ENCODE measurements at regions not wholly inside any gene's neighbourhood (a gene's known extent, or its start where the extent isn't known, plus 50 kb on each side); places are given as distances from the start of the nearest gene placed in this dataset.
"Not testable (repeated sequence)": the region's sequence is repeated elsewhere in the genome, so short reads cannot be mapped to it uniquely, and the experiment has no call there.

- DNase-seq (ENCODE audit: low read depth in 2 of 2), result no peak
These were observed 193.0 kb downstream of the FZD1 start for GRCh38 chr7:91457208-91457607.

DNA sequence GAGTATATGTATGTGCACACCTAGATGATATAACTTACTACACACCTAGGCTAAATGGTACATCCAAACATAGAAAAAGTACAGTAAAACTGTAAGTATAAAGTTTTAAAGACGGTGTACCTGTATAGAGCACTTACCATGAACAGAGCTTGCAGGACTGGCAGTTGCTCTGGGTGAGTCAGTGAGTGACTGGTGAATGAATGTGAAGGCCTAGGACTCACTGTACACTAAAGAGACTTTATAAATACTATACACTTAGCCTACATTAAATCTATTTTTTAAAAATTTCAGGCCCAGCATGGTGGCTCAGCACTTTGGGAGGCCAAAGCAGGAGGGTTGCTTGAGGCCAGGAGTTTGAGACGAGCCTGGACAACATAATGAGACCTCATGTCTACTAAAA, 195.3 kb downstream of the FZD1 start:
- no peak for DNase-seq (ENCODE audit: low read depth in 2 of 2)

DNA sequence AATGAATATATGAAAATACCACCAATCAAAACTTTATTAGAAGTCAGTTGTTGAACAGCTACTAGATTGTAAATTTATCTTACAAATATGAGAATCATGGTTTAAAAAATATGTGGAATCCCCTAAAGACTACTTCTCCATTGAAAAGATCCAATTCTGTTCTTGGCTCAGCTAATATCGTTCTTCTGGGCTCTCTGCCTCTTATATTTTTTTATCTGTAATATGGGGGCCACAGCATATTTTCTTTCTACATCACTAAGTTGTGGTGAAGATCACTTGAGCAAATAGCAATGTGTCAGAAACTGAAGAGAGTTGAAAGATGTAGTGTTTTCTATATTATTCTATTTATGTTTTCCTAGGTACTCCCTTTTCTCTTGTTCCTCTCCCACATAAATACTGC, 198.1 kb downstream of the FZD1 start:
- no peak for DNase-seq (ENCODE audit: low read depth in 2 of 2)

GRCh38 chr7:91463330-91463729, 199.1 kb downstream of the FZD1 start:
- DNase-seq (ENCODE audit: low read depth in 2 of 2), result no peak

DNA sequence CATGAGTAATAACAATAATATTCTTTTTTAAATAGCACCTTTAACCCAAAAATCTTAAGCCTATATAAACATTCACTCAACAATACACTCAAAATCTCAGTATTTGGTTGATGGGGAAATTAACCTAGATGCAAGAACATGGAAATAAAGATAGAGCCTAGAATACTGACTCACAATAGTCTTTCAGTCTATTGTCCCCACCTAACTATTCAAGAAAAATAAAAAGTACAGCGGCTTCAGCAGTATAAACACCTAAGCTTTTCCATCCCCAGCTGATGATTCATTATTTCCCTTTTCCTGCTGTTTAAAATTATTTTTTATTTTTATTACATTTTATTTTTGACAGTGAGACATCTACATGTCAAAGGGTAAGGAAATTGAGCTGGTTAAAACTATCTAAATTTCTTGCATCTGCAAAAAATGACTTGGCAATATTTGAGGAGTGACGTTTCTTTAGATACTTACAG, 201.4 kb downstream of the FZD1 start:
- peak; percentile 76 to 94 for DNase-seq (ENCODE audit: low read depth in 2 of 2)

GRCh38 chr7:91468256-91468655, 204.0 kb downstream of the FZD1 start:
- no peak for DNase-seq (ENCODE audit: low read depth in 2 of 2)

DNA sequence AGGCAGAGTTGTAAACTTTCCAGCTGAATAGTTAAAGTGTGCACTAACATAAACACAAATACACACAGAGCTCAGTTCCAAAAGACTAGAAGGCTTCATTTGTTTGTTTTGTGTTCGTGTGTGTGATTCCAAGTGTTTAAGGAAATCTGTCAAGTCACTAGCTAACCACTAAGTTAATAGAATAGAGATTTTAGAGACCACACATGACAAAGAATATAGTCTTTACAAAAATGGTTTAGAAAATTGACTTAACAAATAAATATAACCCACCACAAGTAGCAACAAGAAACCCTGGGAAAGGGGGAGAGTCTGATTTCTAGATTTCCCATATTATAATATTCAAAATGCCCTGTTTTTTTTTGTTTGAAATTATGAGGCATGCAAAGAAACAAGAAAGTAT, 209.4 kb downstream of the FZD1 start:
- DNase-seq (ENCODE audit: low read depth in 2 of 2), result no peak

- no peak for DNase-seq (ENCODE audit: low read depth in 2 of 2)
These were observed 209.8 kb downstream of the FZD1 start for GRCh38 chr7:91474074-91474473.

GRCh38 chr7:91480470-91480869, 216.2 kb downstream of the FZD1 start:
- DNase-seq (ENCODE audit: low read depth in 2 of 2), result not testable (repeated sequence)

DNA sequence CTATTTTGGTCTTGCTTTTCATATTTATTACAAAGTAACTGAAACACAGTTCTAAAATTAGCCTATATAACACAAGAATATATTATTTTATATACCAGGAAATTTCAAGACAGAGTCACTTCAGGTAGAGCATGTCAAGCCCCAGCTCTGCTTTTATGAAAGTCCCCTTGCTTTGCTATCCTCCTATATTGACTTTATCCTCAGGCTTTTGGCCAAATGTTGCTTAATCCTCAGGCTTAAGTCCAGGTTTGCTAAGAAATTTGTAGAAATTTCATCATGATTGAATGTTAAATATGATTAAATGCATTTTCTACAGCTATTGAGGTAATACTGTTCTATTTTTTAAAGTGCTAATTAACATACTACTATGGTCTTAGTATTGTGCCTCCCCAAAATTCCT, 227.6 kb downstream of the FZD1 start:
- DNase-seq (ENCODE audit: low read depth in 2 of 2), result no peak

DNA sequence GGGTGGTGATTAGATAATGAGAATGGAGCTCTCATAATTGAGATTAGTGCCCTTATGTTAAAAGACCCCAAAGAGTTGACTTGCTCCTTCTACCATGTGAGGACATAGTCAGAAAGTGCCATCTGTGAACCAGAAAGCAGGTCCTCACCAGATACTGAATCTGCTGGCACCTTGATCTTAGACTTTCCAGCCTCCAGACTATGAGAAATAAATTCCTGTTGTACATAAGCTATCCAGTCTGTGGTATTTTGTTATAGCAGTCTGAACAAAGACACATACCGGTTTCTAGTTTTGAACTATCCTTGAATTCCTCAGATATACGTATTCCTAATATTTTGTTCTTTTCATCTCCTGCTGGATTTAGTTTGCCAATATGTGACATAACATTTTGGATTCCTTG, 228.1 kb downstream of the FZD1 start:
- DNase-seq (ENCODE audit: low read depth in 2 of 2), result no peak

DNA sequence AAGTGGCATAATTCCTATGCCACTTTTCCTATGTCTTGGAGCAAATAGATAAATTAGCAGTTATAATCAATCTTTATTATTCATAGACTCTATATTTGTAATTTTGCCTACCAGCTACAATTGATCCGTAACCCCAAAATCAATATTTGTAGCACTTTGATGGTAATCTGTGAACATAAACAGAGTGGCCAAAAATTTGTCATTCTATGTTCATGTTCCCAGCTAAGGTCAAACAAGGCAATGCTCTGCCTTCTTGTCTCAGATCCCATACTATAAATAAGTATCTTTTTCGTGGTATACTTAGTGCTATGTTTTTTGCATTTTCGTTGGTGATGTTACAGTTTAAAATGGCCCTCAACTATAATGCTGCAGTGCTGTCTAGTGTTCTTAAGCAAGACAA, 228.5 kb downstream of the FZD1 start:
- no peak for DNase-seq (ENCODE audit: low read depth in 2 of 2)

GRCh38 chr7:91494450-91494849, 230.2 kb downstream of the FZD1 start:
- DNase-seq (ENCODE audit: low read depth in 2 of 2), result no peak

DNA sequence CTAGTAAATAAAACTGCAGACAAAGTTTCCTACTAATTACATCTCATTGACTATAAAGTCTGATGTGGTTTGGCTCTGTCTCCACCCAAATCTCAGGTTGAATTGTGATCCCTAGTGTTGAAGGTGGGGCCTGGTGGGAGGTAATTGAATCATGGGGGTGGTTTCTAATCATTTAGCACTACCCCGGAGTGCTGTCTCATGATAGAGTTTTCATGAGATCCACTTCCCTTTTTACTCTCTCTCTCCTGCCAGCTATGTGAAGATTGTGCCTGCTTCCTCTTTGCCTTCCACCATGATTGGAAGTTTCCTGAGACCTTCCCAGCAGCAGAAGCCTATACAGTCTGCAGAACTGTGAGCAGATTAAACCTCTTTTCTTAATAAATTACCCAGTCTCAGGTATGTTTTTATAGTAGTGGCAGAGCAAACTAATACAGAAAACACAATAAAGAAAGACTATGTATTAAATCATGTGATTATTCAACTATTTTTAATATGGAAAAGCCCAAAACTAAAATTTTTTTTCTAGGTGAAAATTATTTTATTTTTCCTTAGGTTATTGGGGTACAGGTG, 232.1 kb downstream of the FZD1 start:
- DNase-seq (ENCODE audit: low read depth in 2 of 2), result no peak

- not testable (repeated sequence) for DNase-seq (ENCODE audit: low read depth in 2 of 2)
These were observed 233.0 kb downstream of the FZD1 start for GRCh38 chr7:91497277-91497676.

DNA sequence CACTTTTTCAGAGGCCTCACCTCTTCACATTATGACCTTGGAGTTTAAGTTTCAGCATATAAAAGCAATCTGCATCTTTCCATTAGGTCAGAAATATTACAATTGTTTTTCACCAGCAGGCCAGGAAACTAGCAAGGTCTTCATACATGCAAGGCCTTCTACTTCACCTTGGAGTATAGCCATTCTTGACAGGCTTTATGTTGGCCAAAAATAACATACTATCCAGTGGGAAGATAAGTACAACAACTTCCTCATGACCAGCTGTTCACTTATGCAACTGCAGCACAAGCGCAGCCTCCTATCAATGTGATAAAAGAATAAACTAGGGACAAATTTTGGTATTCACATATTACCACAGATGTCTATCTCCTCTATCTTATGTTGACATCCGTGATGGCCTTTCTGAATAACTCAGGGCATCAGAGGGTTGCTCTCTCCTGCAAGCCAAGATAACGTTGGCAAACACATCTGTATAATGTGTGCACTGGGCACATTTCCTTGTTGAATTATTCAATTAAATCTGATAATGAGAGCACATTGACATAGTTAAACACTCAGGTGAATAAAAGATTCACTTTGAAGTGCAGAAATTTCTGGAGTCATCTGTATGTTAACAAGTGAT, 239.8 kb downstream of the FZD1 start:
- peak in 1 of 2 donors; percentile 74 for DNase-seq (ENCODE audit: low read depth in 2 of 2)

DNA sequence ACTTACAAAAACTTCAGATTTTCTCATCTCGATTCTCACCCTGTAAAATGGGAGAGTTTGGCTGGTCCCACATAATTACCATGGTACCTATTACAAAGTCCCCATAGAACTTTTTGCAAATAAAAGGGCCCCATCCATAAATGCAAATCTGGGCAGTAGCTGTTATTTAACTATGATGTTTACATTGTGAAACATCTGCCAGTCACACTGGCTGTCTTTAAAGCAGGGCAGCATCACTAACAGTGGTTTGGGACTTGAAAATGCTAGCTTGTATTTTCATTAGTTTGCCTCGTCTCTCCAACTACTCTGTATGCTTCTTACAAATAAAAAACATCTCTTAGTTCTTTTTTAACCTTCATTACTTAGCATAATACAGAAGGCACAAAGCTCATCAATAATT, 240.7 kb downstream of the FZD1 start:
- DNase-seq (ENCODE audit: low read depth in 2 of 2), result no peak

- not testable (repeated sequence) for DNase-seq (ENCODE audit: low read depth in 2 of 2)
These were observed 242.7 kb downstream of the FZD1 start for GRCh38 chr7:91506966-91507365.

DNA sequence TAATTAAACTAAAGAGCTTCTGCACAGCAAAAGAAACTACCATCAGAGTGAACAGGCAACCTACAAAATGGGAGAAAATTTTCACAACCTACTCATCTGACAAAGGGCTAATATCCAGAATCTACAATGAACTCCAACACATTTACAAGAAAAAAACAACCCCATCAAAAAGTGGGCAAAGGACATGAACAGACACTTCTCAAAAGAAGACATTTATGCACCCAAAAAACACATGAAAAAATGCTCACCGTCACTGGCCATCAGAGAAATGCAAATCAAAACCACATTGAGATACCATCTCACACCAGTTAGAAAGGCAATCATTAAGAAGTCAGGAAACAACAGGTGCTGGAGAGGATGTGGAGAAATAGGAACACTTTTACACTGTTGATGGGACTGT, 247.6 kb downstream of the FZD1 start:
- not testable (repeated sequence) for DNase-seq (ENCODE audit: low read depth in 2 of 2)

DNA sequence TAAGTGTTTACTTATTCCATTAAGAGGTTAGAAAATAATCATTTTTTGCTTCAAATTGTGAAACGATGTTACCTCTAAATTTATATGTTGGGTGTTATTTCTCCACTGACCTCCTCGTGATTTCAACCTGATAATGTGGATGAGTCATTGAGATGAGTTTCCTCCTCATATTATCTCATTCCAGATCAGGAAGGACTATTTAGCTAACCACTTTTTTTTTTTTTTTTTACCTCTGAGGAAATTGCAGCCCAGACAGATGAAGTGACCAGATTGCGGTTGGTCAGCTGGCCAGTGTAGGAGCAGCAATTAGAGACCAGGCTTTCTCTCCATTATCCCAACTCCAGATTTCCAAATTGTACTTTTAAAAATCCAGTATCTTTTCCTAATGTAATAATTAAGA, 248.7 kb downstream of the FZD1 start:
- DNase-seq (ENCODE audit: low read depth in 2 of 2), result no peak

GRCh38 chr7:91514591-91514990, 250.4 kb downstream of the FZD1 start:
- DNase-seq (ENCODE audit: low read depth in 2 of 2), result no peak

GRCh38 chr7:91515961-91516360, 251.7 kb downstream of the FZD1 start:
- DNase-seq (ENCODE audit: low read depth in 2 of 2), result no peak

- peak in 1 of 2 donors; percentile 5 for DNase-seq (ENCODE audit: low read depth in 2 of 2)
These were observed 253.1 kb downstream of the FZD1 start for GRCh38 chr7:91517201-91517785.
